ENCODE measurements at regions not wholly inside any gene's neighbourhood (a gene's known extent, or its start where the extent isn't known, plus 50 kb on each side); places are given as distances from the start of the nearest gene placed in this dataset.

- TF ChIP-seq POLR2A (IDR thresholded peaks at IDR 0.05) (no peak), CTCF (IDR thresholded peaks at IDR 0.05 in 8 of 11, conservative IDR thresholded peaks at IDR 0.05 in 3 of 11) (no peak)
Measured at GRCh38 chr1:191707288-191707687, 451.0 kb upstream of the RGS18 start.
